ENCODE measurements at regions not wholly inside any gene's neighbourhood (a gene's known extent, or its start where the extent isn't known, plus 50 kb on each side); places are given as distances from the start of the nearest gene placed in this dataset.
A peak's percentile ranks its signal among the peaks of the same experiment; 100 is the strongest.
"Not testable (repeated sequence)": the region's sequence is repeated elsewhere in the genome, so short reads cannot be mapped to it uniquely, and the experiment has no call there.

GRCh38 chr3:127457094-127457475 lies 133.4 kb downstream of the TPRA1 start:
- DNase-seq, result peak; percentile 41 to 52

- peak; percentile 32 to 76 for DNase-seq
These were observed 134.0 kb downstream of the TPRA1 start for GRCh38 chr3:127456471-127457093.

- DNase-seq, result peak; percentile 35 to 74
These were observed 134.7 kb downstream of the TPRA1 start for GRCh38 chr3:127455541-127456450.

GRCh38 chr3:127454968-127455367 lies 135.6 kb downstream of the TPRA1 start:
- DNase-seq, result no peak

GRCh38 chr3:127454051-127454450 lies 136.5 kb downstream of the TPRA1 start:
- DNase-seq, result no peak

- DNase-seq, result no peak
These were observed 138.2 kb downstream of the TPRA1 start for GRCh38 chr3:127452321-127452821.

GRCh38 chr3:127451321-127451720 lies 139.2 kb downstream of the TPRA1 start:
- DNase-seq, result no peak

GRCh38 chr3:127450331-127450730 lies 140.2 kb downstream of the TPRA1 start:
- DNase-seq, result no peak

- DNase-seq, result no peak
These were observed 140.9 kb downstream of the TPRA1 start for GRCh38 chr3:127449486-127450212.

- no peak for DNase-seq
These were observed 141.9 kb downstream of the TPRA1 start for GRCh38 chr3:127448671-127449070.

GRCh38 chr3:127448161-127448561 lies 142.4 kb downstream of the TPRA1 start:
- no peak for DNase-seq

GRCh38 chr3:127446756-127447155 lies 143.8 kb downstream of the TPRA1 start:
- DNase-seq, result no peak

GRCh38 chr3:127445581-127446343 lies 144.8 kb downstream of the TPRA1 start:
- DNase-seq, result no peak

- DNase-seq, result no peak
These were observed 145.8 kb downstream of the TPRA1 start for GRCh38 chr3:127444761-127445160.

GRCh38 chr3:127443581-127444375 lies 146.8 kb downstream of the TPRA1 start:
- DNase-seq, result no peak

GRCh38 chr3:127442506-127442905 lies 148.0 kb downstream of the TPRA1 start:
- DNase-seq, result no peak

- no peak for DNase-seq
These were observed 148.8 kb downstream of the TPRA1 start for GRCh38 chr3:127441764-127442163.

- DNase-seq, result no peak
These were observed 150.1 kb downstream of the TPRA1 start for GRCh38 chr3:127440384-127440783.

GRCh38 chr3:127439621-127440020 lies 150.9 kb downstream of the TPRA1 start:
- no peak for DNase-seq

GRCh38 chr3:127438951-127439350 lies 151.1 kb upstream of the PRR20G start:
- no peak for DNase-seq

GRCh38 chr3:127438371-127438770 lies 150.5 kb upstream of the PRR20G start:
- no peak for DNase-seq

- DNase-seq, result not testable (repeated sequence)
These were observed 147.5 kb upstream of the PRR20G start for GRCh38 chr3:127435299-127435698.

Measured in inflammatory macrophage treated with lipopolysaccharide for 1 hour (primary cell).